ENCODE measurements at regions not wholly inside any gene's neighbourhood (a gene's known extent, or its start where the extent isn't known, plus 50 kb on each side); places are given as distances from the start of the nearest gene placed in this dataset.
A peak's percentile ranks its signal among the peaks of the same experiment; 100 is the strongest.
"Not testable (repeated sequence)": the region's sequence is repeated elsewhere in the genome, so short reads cannot be mapped to it uniquely, and the experiment has no call there.

GRCh38 chr12:88812610-88813009, 232.3 kb upstream of the KITLG start:
- no peak for DNase-seq

- DNase-seq = no peak
These were observed 230.5 kb upstream of the KITLG start for GRCh38 chr12:88810806-88811205.

GRCh38 chr12:88809841-88810240, 229.6 kb upstream of the KITLG start:
- not testable (repeated sequence) for DNase-seq

- DNase-seq = no peak
These were observed 225.4 kb upstream of the KITLG start for GRCh38 chr12:88805692-88806091.

- DNase-seq = no peak
These were observed 225.0 kb upstream of the KITLG start for GRCh38 chr12:88805286-88805685.

- DNase-seq = peak; percentile 21 to 58 (median 34)
These were observed 221.9 kb upstream of the KITLG start for GRCh38 chr12:88802096-88802706.

GRCh38 chr12:88801227-88802095, 221.2 kb upstream of the KITLG start:
- no peak for DNase-seq

GRCh38 chr12:88793096-88793495, 212.8 kb upstream of the KITLG start:
- no peak for DNase-seq

- no peak for DNase-seq
These were observed 210.0 kb upstream of the KITLG start for GRCh38 chr12:88790231-88790630.

- DNase-seq = no peak
These were observed 203.9 kb upstream of the KITLG start for GRCh38 chr12:88784166-88784565.

- no peak for DNase-seq
These were observed 202.1 kb upstream of the KITLG start for GRCh38 chr12:88782351-88782750.

- no peak for DNase-seq
These were observed 201.6 kb upstream of the KITLG start for GRCh38 chr12:88781909-88782308.

GRCh38 chr12:88778064-88778463, 197.8 kb upstream of the KITLG start:
- DNase-seq = no peak

GRCh38 chr12:88775742-88776151, 195.5 kb upstream of the KITLG start:
- DNase-seq = no peak

- DNase-seq = no peak
These were observed 187.4 kb upstream of the KITLG start for GRCh38 chr12:88767699-88768098.

- DNase-seq = no peak
These were observed 184.7 kb upstream of the KITLG start for GRCh38 chr12:88764781-88765480.

GRCh38 chr12:88763536-88764100, 183.3 kb upstream of the KITLG start:
- no peak for DNase-seq

GRCh38 chr12:88758176-88758575, 177.9 kb upstream of the KITLG start:
- no peak for DNase-seq

- DNase-seq = no peak
These were observed 176.6 kb upstream of the KITLG start for GRCh38 chr12:88756917-88757316.

GRCh38 chr12:88756153-88756552, 175.9 kb upstream of the KITLG start:
- no peak for DNase-seq

GRCh38 chr12:88753707-88754106, 173.4 kb upstream of the KITLG start:
- no peak for DNase-seq

- no peak for DNase-seq
These were observed 172.8 kb upstream of the KITLG start for GRCh38 chr12:88753066-88753465.

GRCh38 chr12:88752183-88752582, 171.9 kb upstream of the KITLG start:
- no peak for DNase-seq

All from suppressor macrophage (primary cell).